Activated gamma-delta T cell (primary cell): ENCODE measurements at regions not wholly inside any gene's neighbourhood (a gene's known extent, or its start where the extent isn't known, plus 50 kb on each side); places are given as distances from the start of the nearest gene placed in this dataset.

Source experiments
- DNase-seq: peaks from one replicate; lab custom pipeline; 2025; lab: John Stamatoyannopoulos, UW

GRCh38 chr1:38718031-38718430 is 141.5 kb downstream of the RRAGC start:
- DNase-seq, result no peak

GRCh38 chr1:38716229-38716628 is 143.3 kb downstream of the RRAGC start:
- DNase-seq, result no peak

DNA sequence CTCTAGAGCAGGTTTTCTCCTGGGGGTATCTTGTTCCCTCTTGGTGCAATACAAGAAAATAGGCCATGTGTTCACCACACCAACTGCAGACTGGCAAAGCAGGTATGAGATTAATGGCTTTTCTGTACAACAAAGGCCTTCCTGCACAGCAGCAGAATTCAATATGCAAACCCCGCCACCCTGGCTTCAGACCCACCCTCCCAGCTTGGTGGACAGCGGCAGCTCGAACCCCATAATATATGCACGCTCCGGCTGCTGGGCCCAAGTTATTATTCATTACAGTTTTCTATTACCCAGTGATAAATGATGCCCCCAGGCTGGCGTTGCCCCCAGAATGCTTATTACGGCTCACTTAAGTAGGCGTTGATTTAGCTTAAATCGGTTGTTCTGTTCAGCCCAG is 144.2 kb downstream of the RRAGC start:
- no peak for DNase-seq

DNA sequence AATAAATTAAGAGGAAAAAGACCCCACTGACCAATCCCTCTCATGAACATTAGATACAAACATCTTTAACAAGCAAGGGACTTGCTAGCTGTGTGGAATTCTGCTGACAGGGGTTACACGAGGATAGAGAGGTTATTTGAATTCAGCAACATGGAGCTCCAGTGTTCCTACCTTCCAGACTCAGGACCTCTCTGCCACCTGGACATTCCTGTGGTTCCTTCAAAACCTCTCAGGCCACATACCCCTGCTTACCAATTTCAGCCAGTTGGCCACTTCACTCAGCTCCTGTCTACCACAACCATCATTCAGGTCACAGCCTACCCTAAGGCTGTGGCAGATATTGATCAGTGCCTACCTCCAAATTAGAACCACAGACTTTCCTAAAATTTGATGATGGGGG is 147.5 kb downstream of the RRAGC start:
- DNase-seq, result no peak

- no peak for DNase-seq
These were observed 150.8 kb downstream of the RRAGC start for GRCh38 chr1:38708701-38709258.

- no peak for DNase-seq
These were observed 158.5 kb downstream of the RRAGC start for GRCh38 chr1:38701088-38701487.

DNA sequence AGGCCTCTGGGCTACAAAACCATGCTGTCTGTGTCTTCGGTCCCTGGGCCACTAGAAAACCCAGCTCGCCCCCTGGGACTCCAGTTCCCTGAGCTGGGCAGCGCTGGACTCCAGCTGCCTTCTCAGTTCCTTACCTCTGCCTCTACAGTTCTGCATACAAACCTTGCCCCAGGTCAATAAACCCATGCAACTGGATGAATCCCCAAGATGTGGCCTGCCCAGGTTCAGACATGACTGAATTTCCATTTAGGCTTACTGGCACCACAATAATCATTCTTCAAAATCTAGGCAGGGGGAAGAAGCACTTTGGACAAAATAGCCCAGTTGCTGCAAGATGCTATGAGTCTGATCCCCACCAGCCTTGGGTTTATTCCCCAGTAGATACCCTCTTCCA is 159.5 kb downstream of the RRAGC start:
- no peak for DNase-seq

DNA sequence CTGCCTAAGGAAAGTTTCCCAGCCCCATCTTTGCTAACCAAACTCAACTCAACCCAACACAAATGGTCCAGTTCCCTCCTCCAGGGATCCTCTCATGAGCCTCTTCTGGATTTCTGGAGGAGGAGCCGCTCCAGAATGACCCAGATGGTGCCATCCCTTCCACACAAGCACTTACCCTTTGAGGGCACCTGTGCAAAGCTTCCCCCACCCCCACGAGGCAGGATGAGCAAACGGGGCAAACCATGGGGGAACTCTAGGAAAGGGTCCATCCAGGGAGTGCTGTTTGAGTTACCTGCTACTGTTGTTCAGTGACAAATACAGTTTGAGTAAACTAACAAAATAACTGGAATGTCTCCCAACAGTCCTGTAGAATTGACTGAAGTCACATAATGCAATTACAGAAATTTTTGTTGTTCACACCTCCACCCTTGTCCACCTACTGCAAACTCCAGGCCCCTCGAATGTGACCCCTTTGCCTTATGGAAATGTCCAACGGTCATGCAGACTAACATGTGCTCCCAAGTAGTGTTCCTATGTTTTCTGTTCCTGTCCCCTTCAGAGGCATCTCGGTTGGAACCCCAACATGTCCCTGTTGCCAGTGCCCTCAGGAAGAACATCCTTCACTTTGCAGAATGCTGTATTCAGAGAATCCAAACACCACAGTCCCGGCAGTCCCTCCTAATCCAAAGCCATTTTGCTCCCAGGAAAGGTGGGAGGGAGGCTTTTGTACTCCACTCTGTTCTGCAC is 160.1 kb downstream of the RRAGC start:
- no peak for DNase-seq

DNA sequence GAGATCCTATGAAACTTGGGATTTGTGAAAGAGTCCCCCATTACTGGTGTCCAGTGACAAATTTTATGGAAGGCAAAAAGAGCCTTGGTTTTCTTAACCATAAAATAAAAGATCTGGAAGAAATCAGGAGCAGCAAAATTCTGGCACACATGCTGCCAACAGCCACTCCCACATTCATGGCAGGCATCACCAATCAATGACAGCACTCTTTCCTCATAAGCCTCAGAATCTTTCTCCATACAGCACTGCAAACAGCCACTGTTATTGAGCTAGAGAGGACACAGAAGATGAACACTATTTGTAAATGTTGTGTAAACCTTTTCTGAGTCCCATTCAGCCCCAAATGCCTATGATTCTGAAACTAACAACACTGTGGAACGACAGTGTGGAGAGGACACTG is 162.2 kb downstream of the RRAGC start:
- DNase-seq, result no peak

- DNase-seq, result no peak
These were observed 163.2 kb downstream of the RRAGC start for GRCh38 chr1:38696371-38696770.

- no peak for DNase-seq
These were observed 165.8 kb downstream of the RRAGC start for GRCh38 chr1:38693759-38694158.

DNA sequence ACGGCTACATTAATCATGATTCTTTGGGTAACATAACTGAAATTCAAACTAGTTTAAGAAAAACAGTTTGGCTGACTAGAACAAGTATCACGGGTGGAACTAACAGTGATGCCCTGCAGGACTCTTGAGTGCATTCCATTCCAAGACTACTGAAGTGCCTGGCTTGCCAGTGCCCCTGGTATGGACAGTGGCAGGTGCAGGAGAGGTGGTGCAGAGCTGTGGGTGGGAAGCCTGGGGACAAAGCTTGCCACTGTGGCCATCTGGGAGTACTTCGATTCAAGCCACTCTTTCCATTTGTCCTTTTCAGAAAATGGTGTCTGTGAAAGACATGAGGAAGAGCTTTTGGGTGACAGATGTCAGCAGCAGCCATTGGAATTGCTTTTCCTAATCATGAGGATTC is 166.5 kb downstream of the RRAGC start:
- DNase-seq, result no peak

DNA sequence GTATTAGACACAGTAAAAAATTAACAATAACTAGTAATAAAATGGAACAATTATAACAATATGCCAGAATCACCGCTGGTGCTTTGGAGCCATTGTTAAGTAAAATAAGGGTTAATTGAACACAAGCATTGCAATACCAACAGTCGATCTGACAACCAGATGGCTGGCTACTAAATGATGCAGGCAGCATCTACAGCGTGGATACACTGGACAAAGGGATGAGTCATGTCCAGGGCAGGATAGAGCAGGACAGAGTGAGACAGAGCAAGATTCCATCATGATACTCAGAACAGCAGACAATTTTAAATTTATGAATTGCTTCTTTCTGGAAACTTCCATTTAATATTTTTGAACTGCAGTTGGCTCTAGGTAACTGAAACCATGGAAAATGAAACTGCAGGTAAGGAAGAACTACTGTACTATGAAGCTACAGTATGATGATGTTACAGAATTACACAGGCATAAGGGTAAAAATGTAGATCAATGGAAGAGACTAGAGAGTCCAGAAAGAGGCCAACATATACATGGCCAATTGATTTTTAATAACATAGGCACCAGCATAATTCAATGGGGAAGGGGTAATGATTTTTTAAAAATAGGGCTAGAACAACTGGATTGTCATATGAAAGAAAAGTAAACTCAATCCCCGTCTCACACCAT is 168.7 kb downstream of the RRAGC start:
- DNase-seq, result no peak

GRCh38 chr1:38686927-38687255 is 172.7 kb downstream of the RRAGC start:
- DNase-seq, result no peak

- no peak for DNase-seq
These were observed 173.2 kb downstream of the RRAGC start for GRCh38 chr1:38686167-38686926.

- DNase-seq, result no peak
These were observed 174.2 kb downstream of the RRAGC start for GRCh38 chr1:38685388-38685787.

DNA sequence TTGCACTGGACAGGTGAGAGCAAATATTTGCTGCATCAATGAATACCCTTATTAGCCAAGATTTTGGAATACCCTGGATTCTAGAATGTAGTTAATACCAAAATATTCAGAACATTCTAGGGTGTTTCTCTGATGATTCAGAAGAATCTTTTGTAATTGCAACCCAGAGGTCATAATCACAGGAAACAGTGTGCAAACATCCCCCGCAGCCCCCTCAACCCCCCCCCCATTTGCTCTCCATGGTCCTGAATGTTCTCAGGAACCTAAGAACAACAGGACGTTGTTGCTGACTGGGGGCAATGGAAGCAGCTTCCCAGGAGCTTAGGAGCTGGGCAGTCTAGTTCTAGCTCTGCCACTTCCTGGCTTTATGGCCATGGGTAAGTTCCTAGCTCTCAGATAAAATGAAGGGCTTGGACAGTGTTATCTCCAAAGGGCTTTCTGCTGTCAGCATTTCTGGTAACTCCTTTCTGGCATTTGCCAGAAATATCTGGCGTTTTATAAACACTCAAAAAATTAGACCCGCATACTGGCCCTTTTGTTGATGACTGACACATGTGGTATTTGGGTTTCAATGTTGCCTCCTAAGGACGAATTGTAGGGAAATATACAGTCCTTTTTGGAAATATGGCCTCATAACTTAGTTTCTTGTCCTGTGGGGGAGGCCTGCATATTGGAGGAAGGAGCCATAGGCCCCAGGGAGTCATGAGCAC is 178.6 kb downstream of the RRAGC start:
- no peak for DNase-seq

DNA sequence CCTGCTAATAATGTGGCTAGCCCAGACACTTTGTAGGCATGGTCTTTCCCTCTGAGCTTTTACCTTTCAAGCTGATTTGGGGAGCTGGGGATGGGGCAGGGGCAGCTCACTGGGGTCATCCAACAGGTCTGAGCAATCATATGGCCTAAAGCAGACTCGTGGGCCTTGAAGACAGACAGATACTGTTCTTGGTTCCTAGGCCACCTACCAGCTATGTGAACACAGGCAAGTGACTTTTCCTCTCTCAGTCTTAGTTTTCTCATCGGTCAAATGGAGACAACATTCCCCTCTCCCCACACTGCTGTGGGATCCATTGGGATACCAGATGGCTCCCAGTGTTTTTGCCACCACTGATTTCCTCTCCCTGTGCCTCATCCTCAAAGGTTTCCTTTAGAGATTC is 181.8 kb downstream of the RRAGC start:
- no peak for DNase-seq

DNA sequence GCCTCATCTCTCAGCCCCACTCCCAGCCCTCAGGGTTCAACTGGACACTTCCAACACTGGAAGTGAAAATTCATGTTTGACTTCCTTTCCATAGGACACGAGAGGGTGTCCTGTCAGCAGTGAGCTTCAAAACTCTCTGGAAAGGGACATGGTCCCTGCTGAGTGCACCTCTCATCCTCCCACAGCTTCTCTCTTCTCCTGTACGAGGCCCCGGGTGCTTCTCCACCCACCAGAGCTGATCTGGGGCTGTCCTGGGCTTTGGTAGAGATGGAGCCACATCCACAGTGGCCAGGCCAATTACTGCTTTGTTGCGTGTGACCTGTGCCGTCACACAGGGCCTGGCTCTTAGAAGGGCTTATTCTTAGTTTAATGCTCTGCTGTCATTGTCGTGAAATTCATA is 182.3 kb downstream of the RRAGC start:
- DNase-seq, result no peak

GRCh38 chr1:38672692-38673091 is 186.9 kb downstream of the RRAGC start:
- DNase-seq, result no peak

GRCh38 chr1:38671221-38671620 is 188.4 kb downstream of the RRAGC start:
- no peak for DNase-seq

- no peak for DNase-seq
These were observed 188.9 kb downstream of the RRAGC start for GRCh38 chr1:38670544-38671122.
